Sigmoid colon (tissue), 4 donors: ENCODE measurements at regions not wholly inside any gene's neighbourhood (a gene's known extent, or its start where the extent isn't known, plus 50 kb on each side); places are given as distances from the start of the nearest gene placed in this dataset.

Experiments
- CTCF ChIP-seq, 4 experiments: fragments of 450-650 bp in 3 of 4; fragments of 200-600 bp in 1 of 4; IDR thresholded peaks; one replicate each; pipeline ENCODE4 v1.5.1; 2016 to 2019; ENCODE audit warnings: antibody characterized with exemption in 4 of 4, mild to moderate bottlenecking in 3 of 4, moderate library complexity in 2 of 4
- EP300 ChIP-seq, 4 donors: sonication (generic); formaldehyde crosslinking; IDR thresholded peaks; one replicate each; pipeline ENCODE4 v1.6.1; 2017; ENCODE audit warnings: antibody characterized with exemption in 4 of 4

- TF ChIP-seq CTCF (IDR thresholded peaks at IDR 0.05): no peak
- TF ChIP-seq EP300 (IDR thresholded peaks at IDR 0.05): no peak
Observed at GRCh38 chr9:12350775-12351174, 342.4 kb upstream of the TYRP1 start.
